SK-N-SH (cell line): ENCODE measurements at regions not wholly inside any gene's neighbourhood (a gene's known extent, or its start where the extent isn't known, plus 50 kb on each side); places are given as distances from the start of the nearest gene placed in this dataset.

Source experiments
- CTCF ChIA-PET: fragments of 300-600, 350-600 bp; formaldehyde crosslinking; extraction: SDS; loops from one replicate; lab custom pipeline; 2021; lab: Yijun Ruan, JAX
- POLR2A ChIA-PET: fragments of 350-600 bp; sonication (Branson Sonifier 250); formaldehyde crosslinking; extraction: SDS; loops from one replicate; lab custom pipeline; 2020; ENCODE audit warnings: antibody characterized with exemption, inconsistent platforms; lab: Yijun Ruan, JAX
- DNase-seq: peaks from one replicate; pipeline ENCODE4 v3.0.0; 2012
- H2AFZ ChIP-seq: fragments of 200-600 bp; sonication (generic); 2 replicates; pipeline ENCODE4 v1.8.1; 2016; ENCODE audit warnings: antibody characterized with exemption, mild to moderate bottlenecking, low read depth
- H3F3A ChIP-seq: fragments of 200-600 bp; sonication (generic); replicated peaks from 2 replicates; pipeline ENCODE3; 2016; ENCODE audit warnings: antibody characterized with exemption, mild to moderate bottlenecking; ENCODE audit not compliant: insufficient read depth
- H3K27ac ChIP-seq, 2 experiments: fragments of 200-500 bp in 1 of 2; fragments of 200-600 bp in 1 of 2; sonication (Bioruptor generic) in 1 of 2; sonication (generic), shearing (Covaris generic) in 1 of 2; 2 replicates each; pipeline versions ENCODE4 v1.5.1 to v1.6.1; 2014 to 2016; ENCODE audit warnings: low read depth in 2 of 2, inconsistent platforms in 1 of 2, low read length in 1 of 2, mild to moderate bottlenecking in 1 of 2, mixed read lengths in 1 of 2
- H3K27me3 ChIP-seq: fragments of 200-600 bp; sonication (generic), shearing (Covaris generic); 2 replicates; pipeline ENCODE4 v1.6.1; 2016; ENCODE audit warnings: mixed run types; ENCODE audit not compliant: insufficient read depth
- H3K36me3 ChIP-seq, 2 experiments: fragments of 200-500 bp in 1 of 2; fragments of 200-600 bp in 1 of 2; sonication (Bioruptor generic) in 1 of 2; sonication (generic) in 1 of 2; replicated peaks in 1 of 2; 2 replicates each; pipeline versions ENCODE3 to v1.5.1; 2014 to 2016; ENCODE audit warnings: low read length in 1 of 2, mild to moderate bottlenecking in 1 of 2; ENCODE audit not compliant: insufficient read depth in 2 of 2, control insufficient read depth in 1 of 2
- H3K4me1 ChIP-seq, 2 experiments: fragments of 200-500 bp in 1 of 2; fragments of 200-600 bp in 1 of 2; sonication (Bioruptor generic) in 1 of 2; sonication (generic), shearing (Covaris generic) in 1 of 2; 2 replicates each; pipeline versions ENCODE4 v1.5.1 to v1.6.1; 2014 to 2016; ENCODE audit warnings: low read depth in 1 of 2, low read length in 1 of 2, mixed run types in 1 of 2; ENCODE audit not compliant: insufficient read depth in 2 of 2, control insufficient read depth in 1 of 2
- H3K4me2 ChIP-seq: fragments of 200-600 bp; sonication (generic), shearing (Covaris generic); 2 replicates; pipeline ENCODE4 v1.6.1; 2017; ENCODE audit warnings: mixed run types
- H3K4me3 ChIP-seq, 2 experiments: fragments of 200-500 bp in 1 of 2; fragments of 200-600 bp in 1 of 2; sonication (Bioruptor generic) in 1 of 2; sonication (generic), shearing (Covaris generic) in 1 of 2; 2 replicates each; pipeline versions ENCODE4 v1.5.1 to v1.8.1; 2014 to 2016; ENCODE audit warnings: low read depth in 2 of 2, inconsistent platforms in 1 of 2, low read length in 1 of 2, mild to moderate bottlenecking in 1 of 2, mixed read lengths in 1 of 2, moderate library complexity in 1 of 2
- H3K79me2 ChIP-seq: fragments of 200-600 bp; sonication (generic); 2 replicates; pipeline ENCODE4 v1.8.1; 2017; ENCODE audit warnings: mild to moderate bottlenecking; ENCODE audit not compliant: insufficient read depth
- H3K9ac ChIP-seq: fragments of 200-600 bp; sonication (generic); 2 replicates; pipeline ENCODE4 v1.6.1; 2017; ENCODE audit warnings: mixed run types
- H3K9me2 ChIP-seq: fragments of 200-600 bp; sonication (generic); 2 replicates; pipeline ENCODE4 v1.6.1; 2017; ENCODE audit warnings: mixed run types
- H3K9me3 ChIP-seq: fragments of 200-600 bp; sonication (generic); 2 replicates; pipeline ENCODE4 v1.6.1; 2017; ENCODE audit warnings: mixed run types, mild to moderate bottlenecking, moderate library complexity
- H4K20me1 ChIP-seq: fragments of 200-600 bp; sonication (generic); 2 replicates; pipeline ENCODE4 v1.6.1; 2017; ENCODE audit warnings: mild to moderate bottlenecking, mixed run types; ENCODE audit not compliant: insufficient read depth
- CHD2 ChIP-seq: fragments of 150-350 bp; IDR thresholded peaks from 2 replicates; pipeline ENCODE4 v1.6.1; 2018; ENCODE audit warnings: low read length; ENCODE audit not compliant: partially characterized antibody
- EZH2phosphoT487 ChIP-seq: fragments of 200-600 bp; sonication (generic); IDR thresholded peaks from 2 replicates; pipeline ENCODE4 v1.6.1; 2017; ENCODE audit warnings: low read depth, mixed run types, mild to moderate bottlenecking, antibody characterized with exemption, moderate library complexity, borderline replicate concordance
- FOXJ3 ChIP-seq: sonication (generic); formaldehyde crosslinking; IDR thresholded peaks from 2 replicates; pipeline ENCODE4 v1.5.1; 2020; ENCODE audit warnings: mild to moderate bottlenecking, missing genetic modification reagents
- GABPA ChIP-seq: IDR thresholded peaks from 2 replicates; pipeline ENCODE4 v1.4.0; 2012; ENCODE audit warnings: low read depth, mild to moderate bottlenecking
- JUND ChIP-seq: IDR thresholded peaks from 2 replicates; pipeline ENCODE4 v1.4.0; 2012
- MEF2A ChIP-seq: IDR thresholded peaks from 2 replicates; pipeline ENCODE4 v1.4.0; 2012; ENCODE audit warnings: low read depth, borderline replicate concordance
- NFIC ChIP-seq: IDR thresholded peaks from 2 replicates; pipeline ENCODE4 v1.4.0; 2012; ENCODE audit warnings: borderline replicate concordance
- RAD21 ChIP-seq: IDR thresholded peaks from 2 replicates; pipeline ENCODE4 v1.6.1; 2012; ENCODE audit warnings: mild to moderate bottlenecking, low read length
- RFX5 ChIP-seq: IDR thresholded peaks from 2 replicates; pipeline ENCODE4 v1.6.1; 2012; ENCODE audit warnings: mild to moderate bottlenecking, improper control_type of control experiment, low read length
- SIN3A ChIP-seq: IDR thresholded peaks from 2 replicates; pipeline ENCODE4 v1.6.1; 2012; ENCODE audit warnings: low read depth, mild to moderate bottlenecking, low read length, moderate library complexity, borderline replicate concordance
- SMC3 ChIP-seq: IDR thresholded peaks from 2 replicates; pipeline ENCODE4 v1.6.1; 2012; ENCODE audit warnings: low read depth, low read length, improper control_type of control experiment
- TEAD4 ChIP-seq: IDR thresholded peaks from 2 replicates; pipeline ENCODE4 v1.4.0; 2012; ENCODE audit warnings: mild to moderate bottlenecking, borderline replicate concordance; ENCODE audit not compliant: insufficient read depth
- USF2 ChIP-seq: fragments of 150-350 bp; IDR thresholded peaks from 2 replicates; pipeline ENCODE4 v1.6.1; 2017; ENCODE audit warnings: antibody characterized with exemption, low read length, low read depth, borderline replicate concordance
- WGBS: methylation state at CpG from one replicate; pipeline ENCODE4 v1.1.6; 2017; ENCODE audit warnings: low lambda C conversion rate; 5-methylcytosine and 5-hydroxymethylcytosine counted together
- TF ChIP-seq, protein P1 (sequence below): IDR thresholded peaks from 2 replicates; pipeline ENCODE4 v1.6.1; 2012; ENCODE audit warnings: mild to moderate bottlenecking, low read depth, low read length, moderate library complexity

DNA sequence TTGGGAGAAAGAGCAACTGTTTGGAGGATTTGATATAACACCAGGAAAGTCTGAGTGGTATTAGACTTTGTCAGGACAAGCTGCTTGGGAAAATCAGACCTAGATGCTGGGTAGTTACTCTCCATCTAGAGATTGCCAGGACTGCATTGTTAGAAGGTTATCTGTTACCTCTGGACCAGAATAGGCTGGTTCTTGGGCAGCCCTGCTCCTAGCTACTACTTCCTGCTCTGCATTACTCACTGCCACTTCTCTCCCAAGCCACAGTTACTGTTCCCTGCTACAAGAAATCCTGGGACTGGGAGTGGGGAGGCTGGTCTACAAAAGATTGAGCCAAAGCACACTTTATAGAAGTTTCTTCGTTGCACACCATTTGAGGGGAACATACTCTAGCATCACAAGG, 95.5 kb upstream of the KCNN2 start:
- Histone ChIP-seq H2AFZ (no peak overlapping the region), H3K27me3 (no peaks in the 10 kb centered on the region), H3K9me3 (no peaks in the 10 kb centered on the region), H3K4me3 (no peak overlapping the region), H3K36me3 (no peaks in the 10 kb centered on the region), H3K9me2 (no peaks in the 10 kb centered on the region), H4K20me1 (no peaks in the 10 kb centered on the region), H3K79me2 (no peaks in the 10 kb centered on the region)
- DNase-seq = no peak
- ChIA-PET CTCF (no interaction called here), POLR2A (no interaction called here)
- no peak for TF ChIP-seq NFIC
- no peak for TF ChIP-seq JUND
- no peak for TF ChIP-seq RAD21
- TF ChIP-seq FOXJ3 (CRISPR knock-in tag) = no peak
- no peak for TF ChIP-seq SIN3A
- TF ChIP-seq CHD2 = no peak
- TF ChIP-seq RFX5 = no peak
- TF ChIP-seq TEAD4 = no peak
- no peak for TF ChIP-seq MEF2A
- no peak for TF ChIP-seq GABPA
- TF ChIP-seq, all 33 proteins: peak for 0
- no peak overlapping the region for H3K27ac ChIP-seq
- H3K4me2 ChIP-seq = no peak overlapping the region
- H3K4me1 ChIP-seq = no peaks in the 10 kb centered on the region
- H3K9ac ChIP-seq = no peak overlapping the region
- 7% methylated on average over 1 of the region's 1 CpG for WGBS
- no peaks in the 10 kb centered on the region for H3F3A ChIP-seq

DNA sequence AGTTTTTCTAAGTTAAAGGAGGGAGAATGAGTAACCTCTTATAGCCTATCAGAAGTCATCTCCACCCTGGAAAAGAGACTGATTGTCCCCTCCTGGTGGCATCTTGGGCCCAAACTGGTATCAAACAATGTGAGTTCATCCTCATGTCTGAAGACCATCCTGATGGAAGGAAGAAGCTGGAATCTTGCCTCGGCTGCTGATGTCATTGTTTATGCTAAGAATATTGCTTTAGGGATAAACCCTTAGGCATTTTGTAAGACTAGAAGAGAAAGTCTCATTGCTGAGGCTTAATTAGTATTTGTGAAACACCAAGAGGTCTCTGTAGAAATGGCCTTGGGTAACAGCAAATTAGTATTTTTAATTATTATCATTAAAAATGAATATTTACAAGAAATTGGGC, 65.7 kb upstream of the KCNN2 start:
- ChIA-PET CTCF (no interaction called here), POLR2A (no interaction called here)
- no peak overlapping the region for H3K4me3 ChIP-seq
- H3K27ac ChIP-seq = no peak overlapping the region
- no peaks in the 10 kb centered on the region for H3K9me2 ChIP-seq
- H3K79me2 ChIP-seq = no peaks in the 10 kb centered on the region
- H3K27me3 ChIP-seq = no peaks in the 10 kb centered on the region
- H3K4me2 ChIP-seq = no peak overlapping the region
- 0% methylated on average over 1 of the region's 1 CpG for WGBS
- DNase-seq = no peak
- no peaks in the 10 kb centered on the region for H4K20me1 ChIP-seq
- H3F3A ChIP-seq = no peaks in the 10 kb centered on the region
- no peak overlapping the region for H2AFZ ChIP-seq
- no peak for TF ChIP-seq EZH2phosphoT487
- TF ChIP-seq TEAD4 = no peak
- TF ChIP-seq, protein P1, sequence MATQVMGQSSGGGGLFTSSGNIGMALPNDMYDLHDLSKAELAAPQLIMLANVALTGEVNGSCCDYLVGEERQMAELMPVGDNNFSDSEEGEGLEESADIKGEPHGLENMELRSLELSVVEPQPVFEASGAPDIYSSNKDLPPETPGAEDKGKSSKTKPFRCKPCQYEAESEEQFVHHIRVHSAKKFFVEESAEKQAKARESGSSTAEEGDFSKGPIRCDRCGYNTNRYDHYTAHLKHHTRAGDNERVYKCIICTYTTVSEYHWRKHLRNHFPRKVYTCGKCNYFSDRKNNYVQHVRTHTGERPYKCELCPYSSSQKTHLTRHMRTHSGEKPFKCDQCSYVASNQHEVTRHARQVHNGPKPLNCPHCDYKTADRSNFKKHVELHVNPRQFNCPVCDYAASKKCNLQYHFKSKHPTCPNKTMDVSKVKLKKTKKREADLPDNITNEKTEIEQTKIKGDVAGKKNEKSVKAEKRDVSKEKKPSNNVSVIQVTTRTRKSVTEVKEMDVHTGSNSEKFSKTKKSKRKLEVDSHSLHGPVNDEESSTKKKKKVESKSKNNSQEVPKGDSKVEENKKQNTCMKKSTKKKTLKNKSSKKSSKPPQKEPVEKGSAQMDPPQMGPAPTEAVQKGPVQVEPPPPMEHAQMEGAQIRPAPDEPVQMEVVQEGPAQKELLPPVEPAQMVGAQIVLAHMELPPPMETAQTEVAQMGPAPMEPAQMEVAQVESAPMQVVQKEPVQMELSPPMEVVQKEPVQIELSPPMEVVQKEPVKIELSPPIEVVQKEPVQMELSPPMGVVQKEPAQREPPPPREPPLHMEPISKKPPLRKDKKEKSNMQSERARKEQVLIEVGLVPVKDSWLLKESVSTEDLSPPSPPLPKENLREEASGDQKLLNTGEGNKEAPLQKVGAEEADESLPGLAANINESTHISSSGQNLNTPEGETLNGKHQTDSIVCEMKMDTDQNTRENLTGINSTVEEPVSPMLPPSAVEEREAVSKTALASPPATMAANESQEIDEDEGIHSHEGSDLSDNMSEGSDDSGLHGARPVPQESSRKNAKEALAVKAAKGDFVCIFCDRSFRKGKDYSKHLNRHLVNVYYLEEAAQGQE = no peak
- no peak for TF ChIP-seq RFX5
- TF ChIP-seq USF2 = no peak
- no peak for TF ChIP-seq SMC3
- TF ChIP-seq, all 33 proteins: peak for 0
- no peaks in the 10 kb centered on the region for H3K9me3 ChIP-seq
- no peaks in the 10 kb centered on the region for H3K36me3 ChIP-seq
- H3K4me1 ChIP-seq = no peaks in the 10 kb centered on the region
- no peak overlapping the region for H3K9ac ChIP-seq
